ENCODE measurements at regions not wholly inside any gene's neighbourhood (a gene's known extent, or its start where the extent isn't known, plus 50 kb on each side); places are given as distances from the start of the nearest gene placed in this dataset.

DNA sequence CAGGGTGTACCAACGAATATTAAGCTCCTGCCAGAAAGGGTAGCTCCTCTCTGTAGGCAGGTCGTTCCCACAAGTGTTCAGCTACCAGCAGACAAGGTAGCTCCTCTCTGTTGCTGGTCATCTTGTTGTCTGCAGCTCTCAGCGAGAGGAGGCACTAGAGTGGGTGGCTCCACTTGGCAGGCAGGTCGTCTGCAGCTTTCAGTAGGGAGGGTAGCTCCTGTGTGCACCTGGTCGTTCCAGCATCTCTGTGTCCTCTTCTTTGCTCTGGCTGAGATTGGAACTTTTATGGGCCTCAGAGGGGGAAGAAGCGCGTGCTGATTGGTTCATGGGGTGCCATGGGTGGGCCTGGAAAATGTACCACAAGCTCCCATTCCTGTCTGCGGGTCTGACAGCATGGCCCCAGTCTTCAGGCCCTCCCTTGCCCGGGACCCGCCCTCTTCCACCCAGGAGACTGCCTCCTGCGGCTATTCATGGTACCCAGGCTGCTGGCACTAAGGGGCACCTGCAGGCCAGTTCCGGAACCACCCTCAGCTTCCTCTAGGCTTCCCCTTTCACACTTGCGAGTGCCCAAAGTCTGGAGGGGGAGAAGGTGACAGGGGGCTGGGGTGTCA lies 63.9 kb upstream of the CACNA2D1 start:
- in situ Hi-C loops (cut with MboI; ENCODE audit: low sequenced_read_pairs), result no loop called here
- H4K20me1 ChIP-seq (ENCODE audit: insufficient read depth, low read length), result no peaks in the 10 kb centered on the region
- H2AK5ac ChIP-seq (ENCODE audit: low read depth, low read length), result no peak overlapping the region
- TF ChIP-seq, protein P1, sequence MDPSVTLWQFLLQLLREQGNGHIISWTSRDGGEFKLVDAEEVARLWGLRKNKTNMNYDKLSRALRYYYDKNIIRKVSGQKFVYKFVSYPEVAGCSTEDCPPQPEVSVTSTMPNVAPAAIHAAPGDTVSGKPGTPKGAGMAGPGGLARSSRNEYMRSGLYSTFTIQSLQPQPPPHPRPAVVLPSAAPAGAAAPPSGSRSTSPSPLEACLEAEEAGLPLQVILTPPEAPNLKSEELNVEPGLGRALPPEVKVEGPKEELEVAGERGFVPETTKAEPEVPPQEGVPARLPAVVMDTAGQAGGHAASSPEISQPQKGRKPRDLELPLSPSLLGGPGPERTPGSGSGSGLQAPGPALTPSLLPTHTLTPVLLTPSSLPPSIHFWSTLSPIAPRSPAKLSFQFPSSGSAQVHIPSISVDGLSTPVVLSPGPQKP (IDR thresholded peaks at IDR 0.05; ENCODE audit: borderline replicate concordance, low read depth, low read length), result no peak
- no peak for DNase-seq
- H3K23ac ChIP-seq (ENCODE audit: low read depth, low read length), result no peak overlapping the region
- no peak overlapping the region for H3K27ac ChIP-seq (ENCODE audit: insufficient read depth, low read length)
- no peaks in the 10 kb centered on the region for H3K79me1 ChIP-seq (ENCODE audit: low read depth in 1 of 2, low read length in 2 of 2)
- no peak overlapping the region for H4K91ac ChIP-seq (ENCODE audit: insufficient read depth, low read depth, low read length)
- H4K5ac ChIP-seq (ENCODE audit: low read depth, low read length), result no peak overlapping the region
- CTCF ChIA-PET, result no interaction called here
- no peak overlapping the region for H3K18ac ChIP-seq (ENCODE audit: low read depth, low read length)
- intact Hi-C loops (cut with micrococcal nuclease), result no loop called here
- no peaks in the 10 kb centered on the region for H3K9me3 ChIP-seq (ENCODE audit: control insufficient read depth, insufficient read depth, low read length)
- no peak for ATAC-seq (ENCODE audit: low read depth)
- peaks cover 5% of the 10 kb centered on the region; the same call in 1 of the 2 replicates for H3K9me1 ChIP-seq (ENCODE audit: insufficient read depth, low read length)
- H3K4me1 ChIP-seq (ENCODE audit: control insufficient read depth, insufficient read depth, low read length), result peaks cover 2% of the 10 kb centered on the region
- 90% methylated on average over 4 of the region's 13 CpGs; no CpG with 5 or more reads in 1 of the 2 experiments for WGBS, 2 experiments (ENCODE audit: extremely low coverage in 2 of 2, insufficient read length in 1 of 2)
- H3K14ac ChIP-seq (replicated peaks; ENCODE audit: low read depth, low read length), result no peak overlapping the region
- no peak overlapping the region for H2BK15ac ChIP-seq (ENCODE audit: low read depth, low read length)
- peak overlapping the region; percentile 70 for H2AK9ac ChIP-seq (replicated peaks; ENCODE audit: low read depth, low read length, poor library complexity)
- no peak overlapping the region for H3K56ac ChIP-seq (ENCODE audit: extremely low read depth, insufficient read depth, low read length)
- H3K4ac ChIP-seq (ENCODE audit: low read depth, low read length), result no peak overlapping the region
- H3K4me2 ChIP-seq (ENCODE audit: low read depth, low read length), result no peak overlapping the region
- H2BK20ac ChIP-seq (ENCODE audit: low read depth, low read length), result no peak overlapping the region
- peaks cover 5% of the 10 kb centered on the region for H3K27me3 ChIP-seq (ENCODE audit: control insufficient read depth, insufficient read depth, low read length)
- no peak overlapping the region for H2BK5ac ChIP-seq (ENCODE audit: low read depth, low read length, poor library complexity, severe bottlenecking)
- no TSS peak for BruUV-seq (replicated peaks)
- no peak overlapping the region for H3K9ac ChIP-seq (ENCODE audit: low read depth, low read length)
- peak overlapping the region; percentile 13 for H2AFZ ChIP-seq (replicated peaks; ENCODE audit: low read length, poor library complexity)
- H3K4me3 ChIP-seq (ENCODE audit: insufficient read depth, low read depth, low read length), result no peak overlapping the region
- H4K8ac ChIP-seq (ENCODE audit: low read depth in 2 of 2, low read length in 2 of 2), result no peak overlapping the region
- dilution Hi-C loops (cut with HindIII; ENCODE audit: low sequenced_read_pairs, unreplicated experiment), result no loop called here
- no peak overlapping the region for H2BK120ac ChIP-seq (ENCODE audit: low read depth, low read length)
- no peaks in the 10 kb centered on the region for H3K36me3 ChIP-seq (ENCODE audit: control insufficient read depth, insufficient read depth, low read length)
- POLR2A ChIA-PET (ENCODE audit: unreplicated experiment), result no interaction called here
